Peyer's patch (tissue), 4 donors: ENCODE measurements at regions not wholly inside any gene's neighbourhood (a gene's known extent, or its start where the extent isn't known, plus 50 kb on each side); places are given as distances from the start of the nearest gene placed in this dataset.

Source experiments
- CTCF ChIP-seq, 6 experiments: fragments of 450-650 bp in 4 of 6; fragments of 200-600 bp in 2 of 6; sonication (generic) in 1 of 6; IDR thresholded peaks; one replicate each; pipeline ENCODE4 v1.5.1; 2017 to 2019; ENCODE audit warnings: antibody characterized with exemption in 6 of 6, mild to moderate bottlenecking in 3 of 6, moderate library complexity in 1 of 6
- POLR2A ChIP-seq, 2 donors: fragments of 450-650 bp; IDR thresholded peaks; one replicate each; pipeline ENCODE4 v1.5.1; 2017; ENCODE audit warnings: antibody characterized with exemption in 2 of 2, mild to moderate bottlenecking in 2 of 2, moderate library complexity in 2 of 2

GRCh38 chr5:135179308-135179980, 145.4 kb upstream of the PITX1 start:
- TF ChIP-seq CTCF (IDR thresholded peaks at IDR 0.05) (no peak), POLR2A (IDR thresholded peaks at IDR 0.05) (no peak)
